HepG2 (cell line): ENCODE measurements at regions not wholly inside any gene's neighbourhood (a gene's known extent, or its start where the extent isn't known, plus 50 kb on each side); places are given as distances from the start of the nearest gene placed in this dataset.
A peak's percentile ranks its signal among the peaks of the same experiment; 100 is the strongest.

ENCODE experiments used
- ATAC-seq: fragments of 200-7000 bp; cut with Tn5 transposase; 3 replicates; pipeline ENCODE4 v1.9.1; 2020; ENCODE audit warnings: mild to moderate bottlenecking, moderate library complexity
- BruUV-seq: library from RNA; stranded (reverse); fragments of 400-500 nt; replicated peaks from 2 replicates; lab custom pipeline; 2021; lab: Mats Ljungman, UMichigan
- CTCF ChIA-PET: fragments of 300-600 bp; formaldehyde crosslinking; extraction: SDS; loops from one replicate; lab custom pipeline; 2021; ENCODE audit warnings: low total read pairs, inconsistent platforms, low intra/inter-chr PET ratio; lab: Yijun Ruan, JAX
- POLR2A ChIA-PET: fragments of 350-600 bp; sonication (Branson Sonifier 250); formaldehyde crosslinking; loops from one replicate; lab custom pipeline; 2020; ENCODE audit warnings: antibody characterized with exemption, inconsistent platforms; lab: Yijun Ruan, JAX
- DNase-seq: peaks from one replicate; pipeline ENCODE4 v3.0.0-alpha.2; 2015; ENCODE audit warnings: low spot score
- FAIRE-seq: peaks from 3 replicates; lab custom pipeline; 2011; peaks lifted over from hg19 to GRCh38; lab: Jason Lieb, UNC
- H2AFZ ChIP-seq: one replicate; pipeline ENCODE4 v1.6.1; 2011; ENCODE audit warnings: low read length, inconsistent platforms
- H3K27ac ChIP-seq: fragments of 300-600 bp; 3 replicates; pipeline ENCODE4 v1.8.0; 2011; ENCODE audit warnings: mixed run types, mild to moderate bottlenecking, mixed read lengths, low read length, inconsistent platforms; ENCODE audit not compliant: insufficient read depth; ENCODE audit errors: extremely low read length
- H3K27me3 ChIP-seq, 2 experiments: fragments of 200-600 bp in 1 of 2; 2 replicates in 1 of 2; 3 replicates in 1 of 2; pipeline versions ENCODE4 v1.6.0 to v1.8.0; 2011; ENCODE audit warnings: low read length in 2 of 2, mild to moderate bottlenecking in 2 of 2, moderate library complexity in 2 of 2, inconsistent platforms in 1 of 2; ENCODE audit not compliant: insufficient read depth in 2 of 2, control insufficient read depth in 1 of 2
- H3K36me3 ChIP-seq, 2 experiments: fragments of 200-600 bp in 1 of 2; replicated peaks in 1 of 2; 2 replicates in 1 of 2; 3 replicates in 1 of 2; pipeline versions ENCODE4 v1.5.1 to v1.8.0; 2011; ENCODE audit warnings: low read length in 2 of 2, inconsistent platforms in 1 of 2; ENCODE audit not compliant: insufficient read depth in 2 of 2, control insufficient read depth in 1 of 2
- H3K4me1 ChIP-seq: 2 replicates; pipeline ENCODE4 v1.5.1; 2012; ENCODE audit warnings: low read length, inconsistent platforms; ENCODE audit not compliant: insufficient read depth
- H3K4me2 ChIP-seq: 2 replicates; pipeline ENCODE4 v1.6.0; 2011; ENCODE audit warnings: low read depth, low read length, inconsistent platforms
- H3K4me3 ChIP-seq, 3 experiments: fragments of 200-600 bp in 1 of 3; sonication (generic), shearing (Covaris generic) in 1 of 3; replicated peaks in 1 of 3; 2 replicates each; pipeline ENCODE4 v1.5.1; 2011 to 2016; ENCODE audit warnings: low read length in 3 of 3, inconsistent platforms in 2 of 3, low read depth in 2 of 3, mild to moderate bottlenecking in 2 of 3, control low read depth in 1 of 3, mixed read lengths in 1 of 3; ENCODE audit not compliant: insufficient read depth in 1 of 3
- H3K79me2 ChIP-seq: one replicate; pipeline ENCODE4 v1.6.1; 2011; ENCODE audit warnings: low read length, inconsistent platforms; ENCODE audit not compliant: insufficient read depth
- H3K9ac ChIP-seq: 2 replicates; pipeline ENCODE4 v1.6.0; 2011; ENCODE audit warnings: mild to moderate bottlenecking, low read depth, low read length, inconsistent platforms; ENCODE audit not compliant: insufficient read depth
- H3K9me3 ChIP-seq: 2 replicates; pipeline ENCODE4 v1.5.1; 2012; ENCODE audit warnings: mild to moderate bottlenecking, low read length
- H4K20me1 ChIP-seq: 2 replicates; pipeline ENCODE4 v1.6.0; 2011; ENCODE audit warnings: inconsistent platforms, mild to moderate bottlenecking, low read length, moderate library complexity; ENCODE audit not compliant: insufficient read depth
- CEBPB ChIP-seq: IDR thresholded peaks from 2 replicates; pipeline ENCODE4 v1.6.1; 2011; ENCODE audit warnings: low read depth, low read length, improper control_type of control experiment, borderline replicate concordance
- CTCF ChIP-seq: sonication (generic); formaldehyde crosslinking; IDR thresholded peaks from 2 replicates; pipeline ENCODE4 v1.5.0; 2020; ENCODE audit warnings: mild to moderate bottlenecking, missing genetic modification reagents, moderate library complexity
- JUN ChIP-seq: sonication (generic); formaldehyde crosslinking; IDR thresholded peaks from 2 replicates; pipeline ENCODE4 v1.4.0; 2020; ENCODE audit warnings: mild to moderate bottlenecking, missing genetic modification reagents
- MBD4 ChIP-seq: IDR thresholded peaks from 2 replicates; pipeline ENCODE4 v1.6.1; 2012; ENCODE audit warnings: low read length, inconsistent platforms, borderline replicate concordance
- SKI ChIP-seq: fragments of 450-650 bp; IDR thresholded peaks from one replicate; pipeline ENCODE4 v1.6.1; 2018; ENCODE audit warnings: mild to moderate bottlenecking; ENCODE audit not compliant: partially characterized antibody
- SRF ChIP-seq: IDR thresholded peaks from 2 replicates; pipeline ENCODE4 v1.6.1; 2011; ENCODE audit warnings: mild to moderate bottlenecking, low read depth, low read length, moderate library complexity
- ZNF143 ChIP-seq: sonication (generic); formaldehyde crosslinking; IDR thresholded peaks from 2 replicates; pipeline ENCODE4 v1.4.0; 2020; ENCODE audit warnings: missing genetic modification reagents
- ZNF280D ChIP-seq: sonication (generic); formaldehyde crosslinking; IDR thresholded peaks from 2 replicates; pipeline ENCODE4 v1.5.1; 2020; ENCODE audit warnings: mild to moderate bottlenecking, missing genetic modification reagents
- ZSCAN9 ChIP-seq: IDR thresholded peaks from 2 replicates; pipeline ENCODE4 v1.6.1; 2016; ENCODE audit warnings: borderline replicate concordance
- WGBS: methylation state at CpG from one replicate; pipeline ENCODE4 v1.1.6; 2017; ENCODE audit warnings: low lambda C conversion rate; 5-methylcytosine and 5-hydroxymethylcytosine counted together
- in situ Hi-C: cut with HindIII; loops from 2 replicates; pipeline ENCODE4 v1.10.0; 2017; ENCODE audit warnings: low pct_unique_long_range_greater_than_20kb; ENCODE audit not compliant: extremely low pct_ligation_motif_present
- intact Hi-C: fragments of 100-400 bp; cut with micrococcal nuclease; formaldehyde crosslinking; loops from one replicate; pipeline ENCODE4 v1.10.0; 2022; ENCODE audit not compliant: unreplicated experiment
- TF ChIP-seq, protein P1 (sequence below), 2 experiments: IDR thresholded peaks; 2 replicates each; pipeline ENCODE4 v1.6.1; 2011 to 2012; ENCODE audit warnings: low read length in 2 of 2, borderline replicate concordance in 1 of 2, low read depth in 1 of 2, mild to moderate bottlenecking in 1 of 2, moderate library complexity in 1 of 2

GRCh38 chr2:167692191-167692590 lies 555.2 kb downstream of the STK39 start:
- Histone ChIP-seq H3K79me2 (no peaks in the 10 kb centered on the region), H2AFZ (no peak overlapping the region), H4K20me1 (no peaks in the 10 kb centered on the region), H3K9ac (no peak overlapping the region), H3K27me3 (no peaks in the 10 kb centered on the region), H3K27ac (no peak overlapping the region), H3K9me3 (no peaks in the 10 kb centered on the region), H3K4me3 (no peak overlapping the region), H3K4me1 (no peaks in the 10 kb centered on the region), H3K36me3 (no peaks in the 10 kb centered on the region), H3K4me2 (no peak overlapping the region)
- FAIRE-seq (no peak), ATAC-seq (no peak), DNase-seq (no peak)
- no peak for TF ChIP-seq ZNF143 (CRISPR knock-in tag)
- peak; percentile 39; the same call in 1 of the 2 replicates for TF ChIP-seq CEBPB
- ChIA-PET POLR2A (no interaction called here), CTCF (no interaction called here)
- 68% methylated on average over 1 of the region's 1 CpG for WGBS
- intact Hi-C loops: no loop called here
- BruUV-seq: no TSS peak
- in situ Hi-C loops: no loop called here

DNA sequence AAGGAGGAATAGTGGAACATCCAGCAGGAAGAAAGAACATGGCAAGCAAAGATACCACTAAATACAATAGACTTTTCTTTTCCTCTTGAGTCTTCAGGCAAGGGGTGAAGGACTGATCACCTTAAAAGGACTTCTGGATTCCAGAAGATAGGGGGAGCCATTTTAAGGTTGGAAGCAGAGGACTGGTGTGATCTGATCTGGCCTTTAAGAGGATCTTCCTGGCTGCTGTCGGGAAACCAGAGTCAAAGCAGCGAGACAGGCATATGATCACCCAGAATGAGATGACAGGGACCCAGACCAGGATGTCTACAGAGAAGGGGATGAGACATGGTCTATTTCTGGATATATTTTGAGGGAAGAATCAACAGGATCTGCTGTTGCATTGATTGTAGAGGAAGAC lies 558.0 kb downstream of the STK39 start:
- peak; percentile 89 for ATAC-seq
- Histone ChIP-seq H2AFZ (peak overlapping the region; percentile 51), H3K4me2 (no peak overlapping the region), H4K20me1 (no peaks in the 10 kb centered on the region), H3K9ac (no peak overlapping the region), H3K9me3 (no peaks in the 10 kb centered on the region), H3K4me1 (no peaks in the 10 kb centered on the region), H3K36me3 (no peaks in the 10 kb centered on the region), H3K27ac (no peak overlapping the region), H3K4me3 (no peak overlapping the region), H3K79me2 (no peaks in the 10 kb centered on the region), H3K27me3 (no peaks in the 10 kb centered on the region)
- BruUV-seq: no TSS peak
- intact Hi-C loops: loop anchor here (5.0 kb wide), 1 partner anchor 428 kb away; no protein-coding TSS in a partner anchor
- peak; percentile 39 for DNase-seq
- WGBS: 60% methylated on average over 2 of the region's 2 CpGs
- POLR2A ChIA-PET: no interaction called here
- CTCF ChIA-PET: interaction anchor here (1.0 kb wide), 1 partner anchor 429 kb away, joined by 3 read pairs; no protein-coding TSS in a partner anchor
- in situ Hi-C loops: no loop called here
- FAIRE-seq: peak; percentile 52
- TF ChIP-seq JUN (CRISPR knock-in tag): no peak
- TF ChIP-seq CTCF (CRISPR knock-in tag): peak; percentile 53
- TF ChIP-seq SKI: no peak
- TF ChIP-seq, protein P1, sequence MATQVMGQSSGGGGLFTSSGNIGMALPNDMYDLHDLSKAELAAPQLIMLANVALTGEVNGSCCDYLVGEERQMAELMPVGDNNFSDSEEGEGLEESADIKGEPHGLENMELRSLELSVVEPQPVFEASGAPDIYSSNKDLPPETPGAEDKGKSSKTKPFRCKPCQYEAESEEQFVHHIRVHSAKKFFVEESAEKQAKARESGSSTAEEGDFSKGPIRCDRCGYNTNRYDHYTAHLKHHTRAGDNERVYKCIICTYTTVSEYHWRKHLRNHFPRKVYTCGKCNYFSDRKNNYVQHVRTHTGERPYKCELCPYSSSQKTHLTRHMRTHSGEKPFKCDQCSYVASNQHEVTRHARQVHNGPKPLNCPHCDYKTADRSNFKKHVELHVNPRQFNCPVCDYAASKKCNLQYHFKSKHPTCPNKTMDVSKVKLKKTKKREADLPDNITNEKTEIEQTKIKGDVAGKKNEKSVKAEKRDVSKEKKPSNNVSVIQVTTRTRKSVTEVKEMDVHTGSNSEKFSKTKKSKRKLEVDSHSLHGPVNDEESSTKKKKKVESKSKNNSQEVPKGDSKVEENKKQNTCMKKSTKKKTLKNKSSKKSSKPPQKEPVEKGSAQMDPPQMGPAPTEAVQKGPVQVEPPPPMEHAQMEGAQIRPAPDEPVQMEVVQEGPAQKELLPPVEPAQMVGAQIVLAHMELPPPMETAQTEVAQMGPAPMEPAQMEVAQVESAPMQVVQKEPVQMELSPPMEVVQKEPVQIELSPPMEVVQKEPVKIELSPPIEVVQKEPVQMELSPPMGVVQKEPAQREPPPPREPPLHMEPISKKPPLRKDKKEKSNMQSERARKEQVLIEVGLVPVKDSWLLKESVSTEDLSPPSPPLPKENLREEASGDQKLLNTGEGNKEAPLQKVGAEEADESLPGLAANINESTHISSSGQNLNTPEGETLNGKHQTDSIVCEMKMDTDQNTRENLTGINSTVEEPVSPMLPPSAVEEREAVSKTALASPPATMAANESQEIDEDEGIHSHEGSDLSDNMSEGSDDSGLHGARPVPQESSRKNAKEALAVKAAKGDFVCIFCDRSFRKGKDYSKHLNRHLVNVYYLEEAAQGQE (IDR thresholded peaks at IDR 0.05; ENCODE audit: borderline replicate concordance in 1 of 2, low read depth in 1 of 2, low read length in 2 of 2): no peak
- peak; percentile 90 for TF ChIP-seq SRF
- no peak for TF ChIP-seq ZSCAN9 (CRISPR knock-in tag)
- no peak for TF ChIP-seq ZNF280D (CRISPR knock-in tag)
- no peak for TF ChIP-seq MBD4
